ENCODE measurements at regions not wholly inside any gene's neighbourhood (a gene's known extent, or its start where the extent isn't known, plus 50 kb on each side); places are given as distances from the start of the nearest gene placed in this dataset.

- TF ChIP-seq CTCF (IDR thresholded peaks at IDR 0.05; ENCODE audit: low read depth, low read length) (no peak), MYC (IDR thresholded peaks at IDR 0.05; ENCODE audit: low read depth, low read length) (no peak), MAX (IDR thresholded peaks at IDR 0.05; ENCODE audit: low read depth, low read length) (no peak), POLR2A (IDR thresholded peaks at IDR 0.05; ENCODE audit: extremely low read depth, insufficient read length) (no peak)
These were observed 576.2 kb downstream of the BCL11B start for GRCh38 chr14:98695809-98696208.

Data from NB4 (cell line).